ENCODE measurements at regions not wholly inside any gene's neighbourhood (a gene's known extent, or its start where the extent isn't known, plus 50 kb on each side); places are given as distances from the start of the nearest gene placed in this dataset.

- intact Hi-C loops (cut with DNase I): no loop called here
Observed at GRCh38 chr5:1743061-1743768, 56.4 kb downstream of the MRPL36 start.

GRCh38 chr5:1737790-1738405 lies 61.7 kb downstream of the MRPL36 start:
- 34 to 40% methylated on average over 3 of the region's 3 CpGs for WGBS, 2 donors
- H3K9me3 ChIP-seq (ENCODE audit: control insufficient read depth, low read length): peaks cover 2% of the 10 kb centered on the region
- H3K4me1 ChIP-seq (ENCODE audit: control insufficient read depth in 1 of 2, insufficient read depth in 2 of 2, low read length in 2 of 2): no peaks in the 10 kb centered on the region
- no peaks in the 10 kb centered on the region for H3K36me3 ChIP-seq (ENCODE audit: control insufficient read depth in 1 of 2, insufficient read depth in 2 of 2, low read length in 1 of 2)
- ATAC-seq (ENCODE audit: low FRiP score) (no peak), DNase-seq (peak in 1 of 2 donors; percentile 1)
- H3K27me3 ChIP-seq (ENCODE audit: control insufficient read depth in 1 of 2, insufficient read depth in 2 of 2, low read length in 1 of 2): no peaks in the 10 kb centered on the region
- intact Hi-C loops (cut with DNase I): no loop called here
- no peak overlapping the region for H3K27ac ChIP-seq (ENCODE audit: low read depth in 1 of 2, low read length in 2 of 2)
- no peak overlapping the region for H3K4me3 ChIP-seq (ENCODE audit: low read length in 2 of 2)

More at GRCh38 chr5:1743061-1743768, 56.4 kb downstream of the MRPL36 start:
- no peak overlapping the region for H3K27ac ChIP-seq (ENCODE audit: low read depth in 1 of 2, low read length in 2 of 2)
- no peaks in the 10 kb centered on the region for H3K4me1 ChIP-seq (ENCODE audit: control insufficient read depth in 1 of 2, insufficient read depth in 2 of 2, low read length in 2 of 2)
- no peaks in the 10 kb centered on the region for H3K27me3 ChIP-seq (ENCODE audit: control insufficient read depth in 1 of 2, insufficient read depth in 2 of 2, low read length in 1 of 2)
- peak; percentile 2 to 5 for DNase-seq
- no peak for ATAC-seq (ENCODE audit: low FRiP score)
- no peak overlapping the region for H3K4me3 ChIP-seq (ENCODE audit: low read length in 2 of 2)
- WGBS, 2 donors: 66 to 70% methylated on average over 5 of the region's 5 CpGs
- H3K36me3 ChIP-seq (ENCODE audit: control insufficient read depth in 1 of 2, insufficient read depth in 2 of 2, low read length in 1 of 2): no peaks in the 10 kb centered on the region
- peaks cover 5% of the 10 kb centered on the region for H3K9me3 ChIP-seq (ENCODE audit: control insufficient read depth, low read length)

- Histone ChIP-seq H3K27me3 (ENCODE audit: control insufficient read depth in 1 of 2, insufficient read depth in 2 of 2, low read length in 1 of 2) (no peaks in the 10 kb centered on the region), H3K27ac (ENCODE audit: low read depth in 1 of 2, low read length in 2 of 2) (no peak overlapping the region), H3K36me3 (ENCODE audit: control insufficient read depth in 1 of 2, insufficient read depth in 2 of 2, low read length in 1 of 2) (no peaks in the 10 kb centered on the region), H3K4me1 (ENCODE audit: control insufficient read depth in 1 of 2, insufficient read depth in 2 of 2, low read length in 2 of 2) (no peaks in the 10 kb centered on the region), H3K4me3 (ENCODE audit: low read length in 2 of 2) (no peak overlapping the region), H3K9me3 (ENCODE audit: control insufficient read depth, low read length) (no peaks in the 10 kb centered on the region)
- intact Hi-C loops (cut with DNase I): no loop called here
- WGBS, 2 donors: 70 to 71% methylated on average over 14 to 15 of the region's 15 CpGs
- DNase-seq (peak in 1 of 2 donors; percentile 51), ATAC-seq (ENCODE audit: low FRiP score) (no peak)
Observed at GRCh38 chr5:1736889-1737711, 62.5 kb downstream of the MRPL36 start.

GRCh38 chr5:1736065-1736464 lies 63.6 kb downstream of the MRPL36 start:
- no peak for ATAC-seq (ENCODE audit: low FRiP score)
- Histone ChIP-seq H3K27me3 (ENCODE audit: control insufficient read depth in 1 of 2, insufficient read depth in 2 of 2, low read length in 1 of 2) (no peaks in the 10 kb centered on the region), H3K4me1 (ENCODE audit: control insufficient read depth in 1 of 2, insufficient read depth in 2 of 2, low read length in 2 of 2) (no peaks in the 10 kb centered on the region), H3K36me3 (ENCODE audit: control insufficient read depth in 1 of 2, insufficient read depth in 2 of 2, low read length in 1 of 2) (no peaks in the 10 kb centered on the region), H3K9me3 (ENCODE audit: control insufficient read depth, low read length) (no peaks in the 10 kb centered on the region), H3K4me3 (ENCODE audit: low read length in 2 of 2) (no peak overlapping the region), H3K27ac (ENCODE audit: low read depth in 1 of 2, low read length in 2 of 2) (no peak overlapping the region)
- peak in 1 of 2 donors; percentile 19 for DNase-seq
- WGBS, 2 donors: 70 to 71% methylated on average over 4 of the region's 4 CpGs
- intact Hi-C loops (cut with DNase I): no loop called here

GRCh38 chr5:1735320-1735970 lies 64.2 kb downstream of the MRPL36 start:
- ATAC-seq (ENCODE audit: low FRiP score) (no peak), DNase-seq (peak in 1 of 2 donors; percentile 44)
- no peaks in the 10 kb centered on the region for H3K27me3 ChIP-seq (ENCODE audit: control insufficient read depth in 1 of 2, insufficient read depth in 2 of 2, low read length in 1 of 2)
- no peaks in the 10 kb centered on the region for H3K36me3 ChIP-seq (ENCODE audit: control insufficient read depth in 1 of 2, insufficient read depth in 2 of 2, low read length in 1 of 2)
- no peak overlapping the region for H3K4me3 ChIP-seq (ENCODE audit: low read length in 2 of 2)
- H3K9me3 ChIP-seq (ENCODE audit: control insufficient read depth, low read length): no peaks in the 10 kb centered on the region
- no peak overlapping the region for H3K27ac ChIP-seq (ENCODE audit: low read depth in 1 of 2, low read length in 2 of 2)
- WGBS, 2 donors: 88 to 91% methylated on average over 9 of the region's 9 CpGs
- no peaks in the 10 kb centered on the region for H3K4me1 ChIP-seq (ENCODE audit: control insufficient read depth in 1 of 2, insufficient read depth in 2 of 2, low read length in 2 of 2)
- intact Hi-C loops (cut with DNase I): no loop called here

- Histone ChIP-seq H3K27me3 (ENCODE audit: control insufficient read depth in 1 of 2, insufficient read depth in 2 of 2, low read length in 1 of 2) (no peaks in the 10 kb centered on the region), H3K9me3 (ENCODE audit: control insufficient read depth, low read length) (no peaks in the 10 kb centered on the region), H3K4me3 (ENCODE audit: low read length in 2 of 2) (no peak overlapping the region), H3K4me1 (ENCODE audit: control insufficient read depth in 1 of 2, insufficient read depth in 2 of 2, low read length in 2 of 2) (no peaks in the 10 kb centered on the region), H3K27ac (ENCODE audit: low read depth in 1 of 2, low read length in 2 of 2) (no peak overlapping the region), H3K36me3 (ENCODE audit: control insufficient read depth in 1 of 2, insufficient read depth in 2 of 2, low read length in 1 of 2) (no peaks in the 10 kb centered on the region)
- no peak for ATAC-seq (ENCODE audit: low FRiP score)
- intact Hi-C loops (cut with DNase I): no loop called here
- WGBS, 2 donors: 62 to 66% methylated on average over 9 of the region's 9 CpGs
- peak in 1 of 2 donors; percentile 59 for DNase-seq
Observed at GRCh38 chr5:1734908-1735289, 64.7 kb downstream of the MRPL36 start.

GRCh38 chr5:1734271-1734907 lies 65.2 kb downstream of the MRPL36 start:
- no peaks in the 10 kb centered on the region for H3K9me3 ChIP-seq (ENCODE audit: control insufficient read depth, low read length)
- no peaks in the 10 kb centered on the region for H3K4me1 ChIP-seq (ENCODE audit: control insufficient read depth in 1 of 2, insufficient read depth in 2 of 2, low read length in 2 of 2)
- peak in 1 of 2 donors; percentile 66 for DNase-seq
- 76 to 82% methylated on average over 18 of the region's 18 CpGs for WGBS, 2 donors
- no peak overlapping the region for H3K27ac ChIP-seq (ENCODE audit: low read depth in 1 of 2, low read length in 2 of 2)
- intact Hi-C loops (cut with DNase I): no loop called here
- no peaks in the 10 kb centered on the region for H3K27me3 ChIP-seq (ENCODE audit: control insufficient read depth in 1 of 2, insufficient read depth in 2 of 2, low read length in 1 of 2)
- ATAC-seq (ENCODE audit: low FRiP score): no peak
- no peaks in the 10 kb centered on the region for H3K36me3 ChIP-seq (ENCODE audit: control insufficient read depth in 1 of 2, insufficient read depth in 2 of 2, low read length in 1 of 2)
- H3K4me3 ChIP-seq (ENCODE audit: low read length in 2 of 2): no peak overlapping the region

GRCh38 chr5:1733369-1733768 lies 66.3 kb downstream of the MRPL36 start:
- Histone ChIP-seq H3K4me1 (ENCODE audit: control insufficient read depth in 1 of 2, insufficient read depth in 2 of 2, low read length in 2 of 2) (no peaks in the 10 kb centered on the region), H3K9me3 (ENCODE audit: control insufficient read depth, low read length) (no peaks in the 10 kb centered on the region), H3K27ac (ENCODE audit: low read depth in 1 of 2, low read length in 2 of 2) (no peak overlapping the region), H3K27me3 (ENCODE audit: control insufficient read depth in 1 of 2, insufficient read depth in 2 of 2, low read length in 1 of 2) (no peaks in the 10 kb centered on the region), H3K36me3 (ENCODE audit: control insufficient read depth in 1 of 2, insufficient read depth in 2 of 2, low read length in 1 of 2) (no peaks in the 10 kb centered on the region), H3K4me3 (ENCODE audit: low read length in 2 of 2) (no peak overlapping the region)
- ATAC-seq (ENCODE audit: low FRiP score) (no peak), DNase-seq (peak in 1 of 2 donors; percentile 62)
- 78 to 83% methylated on average over 7 of the region's 7 CpGs for WGBS, 2 donors
- intact Hi-C loops (cut with DNase I): no loop called here
